ENCODE measurements at regions not wholly inside any gene's neighbourhood (a gene's known extent, or its start where the extent isn't known, plus 50 kb on each side); places are given as distances from the start of the nearest gene placed in this dataset.

DNA sequence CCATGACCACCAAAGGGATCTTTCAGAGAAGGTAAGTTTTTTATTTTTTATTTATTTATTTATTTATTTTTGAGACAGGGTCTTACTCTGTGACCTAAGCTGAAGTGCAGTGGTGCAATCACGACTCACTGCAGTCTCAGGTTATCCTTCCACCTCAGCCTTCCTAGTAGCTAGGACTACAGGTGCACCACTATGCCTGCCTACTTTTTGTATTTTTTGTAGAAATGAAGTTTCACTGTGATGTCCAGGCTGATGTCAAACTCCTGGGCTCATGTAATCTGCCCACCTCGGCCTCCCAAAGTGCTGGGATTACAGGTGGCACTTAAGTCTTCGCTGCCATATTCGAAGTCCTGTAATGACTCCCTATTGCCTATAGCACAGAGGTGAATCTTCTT lies 342.5 kb downstream of the CYRIA start:
- Histone ChIP-seq H3K4me3 (ENCODE audit: low read depth, low read length) (no peak overlapping the region), H3K36me3 (replicated peaks) (no peaks in the 10 kb centered on the region), H3K27me3 (replicated peaks) (no peaks in the 10 kb centered on the region), H3K27ac (no peak overlapping the region)
- in situ Hi-C loops (cut with HindIII; ENCODE audit: low pct_ligation_motif_present, low sequenced_read_pairs): no loop called here
- TF ChIP-seq, protein P1, sequence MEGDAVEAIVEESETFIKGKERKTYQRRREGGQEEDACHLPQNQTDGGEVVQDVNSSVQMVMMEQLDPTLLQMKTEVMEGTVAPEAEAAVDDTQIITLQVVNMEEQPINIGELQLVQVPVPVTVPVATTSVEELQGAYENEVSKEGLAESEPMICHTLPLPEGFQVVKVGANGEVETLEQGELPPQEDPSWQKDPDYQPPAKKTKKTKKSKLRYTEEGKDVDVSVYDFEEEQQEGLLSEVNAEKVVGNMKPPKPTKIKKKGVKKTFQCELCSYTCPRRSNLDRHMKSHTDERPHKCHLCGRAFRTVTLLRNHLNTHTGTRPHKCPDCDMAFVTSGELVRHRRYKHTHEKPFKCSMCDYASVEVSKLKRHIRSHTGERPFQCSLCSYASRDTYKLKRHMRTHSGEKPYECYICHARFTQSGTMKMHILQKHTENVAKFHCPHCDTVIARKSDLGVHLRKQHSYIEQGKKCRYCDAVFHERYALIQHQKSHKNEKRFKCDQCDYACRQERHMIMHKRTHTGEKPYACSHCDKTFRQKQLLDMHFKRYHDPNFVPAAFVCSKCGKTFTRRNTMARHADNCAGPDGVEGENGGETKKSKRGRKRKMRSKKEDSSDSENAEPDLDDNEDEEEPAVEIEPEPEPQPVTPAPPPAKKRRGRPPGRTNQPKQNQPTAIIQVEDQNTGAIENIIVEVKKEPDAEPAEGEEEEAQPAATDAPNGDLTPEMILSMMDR (IDR thresholded peaks at IDR 0.05; ENCODE audit: low read depth, low read length, missing control alignments): no peak
- no peak for DNase-seq

DNA sequence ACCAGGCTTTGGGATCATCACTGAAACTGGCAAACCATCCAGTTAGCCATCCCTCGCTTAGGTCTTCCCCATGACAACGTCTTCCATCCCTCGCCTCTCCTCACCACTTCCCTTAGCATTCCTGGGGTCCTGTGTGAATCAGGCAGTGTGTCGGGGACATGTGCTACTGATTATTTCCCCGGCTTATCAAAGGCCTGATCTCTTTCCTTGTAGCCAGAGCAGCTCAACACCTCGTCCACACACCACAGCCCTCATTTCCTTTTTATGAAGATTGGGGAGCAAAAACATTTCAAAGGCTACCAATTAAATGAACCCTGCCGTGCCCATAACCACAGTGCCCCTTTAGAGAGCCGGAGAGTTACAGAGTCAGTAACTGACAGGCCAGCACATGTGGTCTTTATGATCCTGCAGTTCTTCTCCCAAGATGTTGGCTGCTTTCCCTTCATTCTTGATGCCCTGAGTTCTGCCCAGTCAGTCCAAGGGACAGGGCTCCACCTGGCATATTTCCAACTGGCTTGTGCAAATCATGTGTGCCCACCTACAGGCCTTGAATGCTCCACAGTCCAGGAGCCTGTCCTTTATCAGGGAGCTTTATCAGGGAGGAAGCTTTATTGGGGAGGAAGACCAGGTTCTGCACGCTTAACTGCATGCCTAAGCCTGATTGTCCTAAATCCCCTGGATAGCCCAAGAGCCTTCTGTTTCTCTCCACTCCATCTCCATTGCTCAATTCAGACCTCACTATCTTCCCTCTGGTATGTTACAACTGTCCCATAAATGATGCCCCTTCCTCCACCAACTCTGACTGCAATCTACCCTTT lies 343.1 kb downstream of the CYRIA start:
- no peak for DNase-seq
- in situ Hi-C loops (cut with HindIII; ENCODE audit: low pct_ligation_motif_present, low sequenced_read_pairs): no loop called here
- Histone ChIP-seq H3K4me3 (ENCODE audit: low read depth, low read length) (no peak overlapping the region), H3K27me3 (replicated peaks) (no peaks in the 10 kb centered on the region), H3K27ac (no peak overlapping the region), H3K36me3 (replicated peaks) (no peaks in the 10 kb centered on the region)
- TF ChIP-seq, protein P1 (IDR thresholded peaks at IDR 0.05; ENCODE audit: low read depth, low read length, missing control alignments): no peak

DNA sequence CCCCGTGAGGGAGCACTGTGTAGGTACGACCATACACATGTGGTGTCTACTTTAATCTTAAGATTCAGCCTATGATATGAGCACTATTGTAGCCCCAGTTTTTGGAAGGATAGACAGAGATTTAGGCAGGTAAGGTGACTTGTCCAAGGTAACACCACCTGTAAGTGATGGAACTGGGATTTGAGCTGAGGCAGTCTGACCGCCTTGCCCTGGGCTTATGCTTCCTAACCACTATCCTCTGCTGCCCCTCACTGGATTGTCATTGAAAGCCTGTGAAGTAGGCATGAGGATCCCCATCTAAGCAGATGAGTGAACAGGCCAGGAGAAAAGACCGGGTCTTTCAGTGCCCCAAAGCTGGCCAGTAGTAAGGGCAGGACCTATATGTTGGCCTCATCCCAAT lies 343.8 kb downstream of the CYRIA start:
- Histone ChIP-seq H3K36me3 (replicated peaks) (no peaks in the 10 kb centered on the region), H3K27ac (no peak overlapping the region), H3K4me3 (ENCODE audit: low read depth, low read length) (no peak overlapping the region), H3K27me3 (replicated peaks) (no peaks in the 10 kb centered on the region)
- TF ChIP-seq, protein P1 (IDR thresholded peaks at IDR 0.05; ENCODE audit: low read depth, low read length, missing control alignments): no peak
- no peak for DNase-seq
- in situ Hi-C loops (cut with HindIII; ENCODE audit: low pct_ligation_motif_present, low sequenced_read_pairs): no loop called here

DNA sequence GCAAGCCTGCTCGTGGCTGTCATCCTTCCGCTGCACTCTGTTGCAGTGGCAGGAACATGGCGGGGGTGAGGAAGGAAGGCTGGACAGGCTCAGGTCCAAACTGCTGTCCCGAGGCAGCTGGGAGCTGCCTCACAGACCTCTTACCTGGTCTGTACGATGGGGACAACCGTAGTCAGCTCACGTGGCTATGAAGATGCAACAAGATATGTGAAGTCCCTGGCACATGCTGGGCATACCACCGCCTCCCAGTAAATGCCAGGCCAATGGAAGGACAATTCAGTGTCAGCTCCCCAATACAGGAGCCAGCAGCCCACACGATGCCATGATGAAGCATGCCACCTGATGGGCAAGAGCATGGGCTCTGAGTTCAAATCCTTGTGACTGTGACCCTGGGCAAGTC lies 344.4 kb downstream of the CYRIA start:
- Histone ChIP-seq H3K27ac (no peak overlapping the region), H3K36me3 (replicated peaks) (no peaks in the 10 kb centered on the region), H3K27me3 (replicated peaks) (no peaks in the 10 kb centered on the region), H3K4me3 (ENCODE audit: low read depth, low read length) (no peak overlapping the region)
- TF ChIP-seq, protein P1 (IDR thresholded peaks at IDR 0.05; ENCODE audit: low read depth, low read length, missing control alignments): no peak
- DNase-seq: no peak
- in situ Hi-C loops (cut with HindIII; ENCODE audit: low pct_ligation_motif_present, low sequenced_read_pairs): no loop called here

DNA sequence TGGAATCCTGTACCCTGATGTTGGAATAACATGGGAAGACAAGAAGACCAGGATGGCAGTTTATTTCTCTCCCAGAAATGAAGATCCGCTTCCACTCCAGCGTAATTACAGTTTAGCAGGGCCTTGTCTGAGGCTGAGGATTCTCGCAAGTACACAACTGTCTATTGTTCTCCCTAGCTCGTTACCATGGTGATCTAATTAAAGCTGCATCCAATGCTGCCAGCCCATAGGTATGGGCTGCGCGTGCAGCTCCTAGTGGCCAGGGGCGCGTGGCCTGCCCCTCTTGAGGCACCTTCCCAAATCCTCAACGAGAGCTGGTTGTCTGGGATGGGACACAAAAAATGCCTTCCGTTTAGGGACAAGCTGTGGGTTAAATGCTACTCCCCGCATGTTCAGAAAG lies 344.9 kb downstream of the CYRIA start:
- no peak for DNase-seq
- TF ChIP-seq, protein P1 (IDR thresholded peaks at IDR 0.05; ENCODE audit: low read depth, low read length, missing control alignments): no peak

More for the DNA sequence above, 344.9 kb downstream of the CYRIA start:
- no peaks in the 10 kb centered on the region for H3K27me3 ChIP-seq (replicated peaks)
- H3K36me3 ChIP-seq (replicated peaks): no peaks in the 10 kb centered on the region
- no peak overlapping the region for H3K4me3 ChIP-seq (ENCODE audit: low read depth, low read length)
- no peak overlapping the region for H3K27ac ChIP-seq
- in situ Hi-C loops (cut with HindIII; ENCODE audit: low pct_ligation_motif_present, low sequenced_read_pairs): no loop called here

Measured in brain microvascular endothelial cell (primary cell).